Right lobe of liver (tissue), 4 donors: ENCODE measurements at regions not wholly inside any gene's neighbourhood (a gene's known extent, or its start where the extent isn't known, plus 50 kb on each side); places are given as distances from the start of the nearest gene placed in this dataset.

Experiments used
- CTCF ChIP-seq, 4 donors: fragments of 200-600 bp in 3 of 4; fragments of 450-650 bp in 1 of 4; IDR thresholded peaks; one replicate each; pipeline versions ENCODE4 v1.5.1 to v1.8.0; 2016 to 2022; ENCODE audit warnings: antibody characterized with exemption in 4 of 4, mild to moderate bottlenecking in 2 of 4
- POLR2A ChIP-seq: fragments of 450-650 bp; IDR thresholded peaks from one replicate; pipeline ENCODE4 v1.6.1; 2017; ENCODE audit warnings: antibody characterized with exemption, mild to moderate bottlenecking
- donor health status: DM: no; HTN: no; CAD: no.
- donor health status: DM: no; HTN: no; CAD: no.
- donor health status: DM: no; HTN: yes; CAD: no.

GRCh38 chr2:60280238-60280637, 273.2 kb downstream of the BCL11A start:
- no peak for TF ChIP-seq CTCF (IDR thresholded peaks at IDR 0.05)
- TF ChIP-seq POLR2A = no peak
